OCI-LY7 (cell line): ENCODE measurements at regions not wholly inside any gene's neighbourhood (a gene's known extent, or its start where the extent isn't known, plus 50 kb on each side); places are given as distances from the start of the nearest gene placed in this dataset.

Source experiments
- CTCF ChIP-seq: fragments of 200-600 bp; sonication (generic); conservative IDR thresholded peaks from 2 replicates; pipeline ENCODE4 v1.5.1; 2014; ENCODE audit warnings: mild to moderate bottlenecking, antibody characterized with exemption, low read length, moderate library complexity, mixed read lengths
- EZH2phosphoT487 ChIP-seq: fragments of 200-600 bp; sonication (generic); IDR thresholded peaks from 2 replicates; pipeline ENCODE4 v1.6.1; 2018; ENCODE audit warnings: low read depth, borderline replicate concordance, mild to moderate bottlenecking, mixed run types, antibody characterized with exemption, low read length, moderate library complexity, mixed read lengths

GRCh38 chr2:74081763-74082110 is 66.0 kb downstream of the BOLA3 start:
- no peak for TF ChIP-seq CTCF
- no peak for TF ChIP-seq EZH2phosphoT487
